ENCODE measurements at regions not wholly inside any gene's neighbourhood (a gene's known extent, or its start where the extent isn't known, plus 50 kb on each side); places are given as distances from the start of the nearest gene placed in this dataset.

DNA sequence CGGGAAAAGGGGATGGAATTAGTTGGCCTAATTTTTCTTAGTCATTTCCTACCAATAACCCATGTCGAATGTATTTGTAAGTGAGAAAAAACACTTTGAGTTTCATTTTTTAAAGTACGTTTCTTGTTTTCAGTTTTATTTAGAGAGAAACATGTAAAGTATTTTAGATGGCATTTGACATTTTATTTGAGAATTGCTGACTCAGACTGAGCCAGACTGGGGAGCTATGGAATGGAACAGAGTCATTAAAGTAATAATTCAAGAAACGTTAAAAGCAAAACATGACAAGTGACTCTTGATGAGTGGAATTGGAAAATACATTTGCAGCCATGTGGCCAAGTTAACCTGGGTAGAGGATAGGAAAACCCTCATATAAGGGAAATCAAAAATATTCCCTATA is 286.1 kb upstream of the NPSR1 start:
- H3K9me3 ChIP-seq (replicated peaks; ENCODE audit: control insufficient read depth, insufficient read depth, low read depth, low read length): no peaks in the 10 kb centered on the region; the same call in 1 of the 2 replicates
- no peaks in the 10 kb centered on the region for H3K36me3 ChIP-seq (ENCODE audit: control insufficient read depth, insufficient read depth, low read length)
- H3K27me3 ChIP-seq (ENCODE audit: control insufficient read depth in 2 of 2, insufficient read depth in 2 of 2, low read length in 2 of 2): no peaks in the 10 kb centered on the region
- WGBS (ENCODE audit: insufficient coverage, low coverage, missing lambda C conversion rate): 0% methylated on average over 4 of the region's 4 CpGs
- no peaks in the 10 kb centered on the region for H3K4me1 ChIP-seq (replicated peaks in 1 of 2; ENCODE audit: control insufficient read depth in 2 of 2, insufficient read depth in 2 of 2, low read length in 2 of 2)
- no peak overlapping the region for H2AFZ ChIP-seq (ENCODE audit: low read depth, low read length)
- in situ Hi-C loops (cut with MboI) (no loop called here), intact Hi-C loops (cut with micrococcal nuclease) (no loop called here)
- no peaks in the 10 kb centered on the region for H3K79me2 ChIP-seq (ENCODE audit: control insufficient read depth, insufficient read depth, low read length)
- no peaks in the 10 kb centered on the region for H3K9me1 ChIP-seq (ENCODE audit: control insufficient read depth, insufficient read depth, low read length)
- ChIA-PET POLR2A (no interaction called here), CTCF (ENCODE audit: low intra/inter-chr PET ratio) (no interaction called here)
- H3K9ac ChIP-seq (ENCODE audit: insufficient read depth in 1 of 2, low read depth in 2 of 2, low read length in 2 of 2): no peak overlapping the region
- TF ChIP-seq ZNF12 (CRISPR knock-in tag; IDR thresholded peaks at IDR 0.05): no peak
- TF ChIP-seq, protein P1, sequence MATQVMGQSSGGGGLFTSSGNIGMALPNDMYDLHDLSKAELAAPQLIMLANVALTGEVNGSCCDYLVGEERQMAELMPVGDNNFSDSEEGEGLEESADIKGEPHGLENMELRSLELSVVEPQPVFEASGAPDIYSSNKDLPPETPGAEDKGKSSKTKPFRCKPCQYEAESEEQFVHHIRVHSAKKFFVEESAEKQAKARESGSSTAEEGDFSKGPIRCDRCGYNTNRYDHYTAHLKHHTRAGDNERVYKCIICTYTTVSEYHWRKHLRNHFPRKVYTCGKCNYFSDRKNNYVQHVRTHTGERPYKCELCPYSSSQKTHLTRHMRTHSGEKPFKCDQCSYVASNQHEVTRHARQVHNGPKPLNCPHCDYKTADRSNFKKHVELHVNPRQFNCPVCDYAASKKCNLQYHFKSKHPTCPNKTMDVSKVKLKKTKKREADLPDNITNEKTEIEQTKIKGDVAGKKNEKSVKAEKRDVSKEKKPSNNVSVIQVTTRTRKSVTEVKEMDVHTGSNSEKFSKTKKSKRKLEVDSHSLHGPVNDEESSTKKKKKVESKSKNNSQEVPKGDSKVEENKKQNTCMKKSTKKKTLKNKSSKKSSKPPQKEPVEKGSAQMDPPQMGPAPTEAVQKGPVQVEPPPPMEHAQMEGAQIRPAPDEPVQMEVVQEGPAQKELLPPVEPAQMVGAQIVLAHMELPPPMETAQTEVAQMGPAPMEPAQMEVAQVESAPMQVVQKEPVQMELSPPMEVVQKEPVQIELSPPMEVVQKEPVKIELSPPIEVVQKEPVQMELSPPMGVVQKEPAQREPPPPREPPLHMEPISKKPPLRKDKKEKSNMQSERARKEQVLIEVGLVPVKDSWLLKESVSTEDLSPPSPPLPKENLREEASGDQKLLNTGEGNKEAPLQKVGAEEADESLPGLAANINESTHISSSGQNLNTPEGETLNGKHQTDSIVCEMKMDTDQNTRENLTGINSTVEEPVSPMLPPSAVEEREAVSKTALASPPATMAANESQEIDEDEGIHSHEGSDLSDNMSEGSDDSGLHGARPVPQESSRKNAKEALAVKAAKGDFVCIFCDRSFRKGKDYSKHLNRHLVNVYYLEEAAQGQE (IDR thresholded peaks at IDR 0.05; ENCODE audit: borderline replicate concordance): no peak
- TF ChIP-seq, protein P1 (CRISPR knock-in tag; IDR thresholded peaks at IDR 0.05; ENCODE audit: low read depth): no peak
- TF ChIP-seq ZNF316 (IDR thresholded peaks at IDR 0.05): peak; percentile 6; the same call in 1 of the 2 replicates
- TF ChIP-seq, protein P2, sequence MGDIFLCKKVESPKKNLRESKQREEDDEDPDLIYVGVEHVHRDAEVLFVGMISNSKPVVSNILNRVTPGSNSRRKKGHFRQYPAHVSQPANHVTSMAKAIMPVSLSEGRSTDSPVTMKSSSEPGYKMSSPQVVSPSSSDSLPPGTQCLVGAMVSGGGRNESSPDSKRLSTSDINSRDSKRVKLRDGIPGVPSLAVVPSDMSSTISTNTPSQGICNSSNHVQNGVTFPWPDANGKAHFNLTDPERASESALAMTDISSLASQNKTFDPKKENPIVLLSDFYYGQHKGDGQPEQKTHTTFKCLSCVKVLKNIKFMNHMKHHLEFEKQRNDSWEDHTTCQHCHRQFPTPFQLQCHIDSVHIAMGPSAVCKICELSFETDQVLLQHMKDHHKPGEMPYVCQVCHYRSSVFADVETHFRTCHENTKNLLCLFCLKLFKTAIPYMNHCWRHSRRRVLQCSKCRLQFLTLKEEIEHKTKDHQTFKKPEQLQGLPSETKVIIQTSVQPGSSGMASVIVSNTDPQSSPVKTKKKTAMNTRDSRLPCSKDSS (IDR thresholded peaks at IDR 0.05; ENCODE audit: low read depth, partially characterized antibody): no peak
- TF ChIP-seq PCBP1 (IDR thresholded peaks at IDR 0.05; ENCODE audit: low read depth, low read length, poor library complexity, severe bottlenecking): no peak
- peak; percentile 24; the same call in 1 of the 2 replicates for TF ChIP-seq MAFK (IDR thresholded peaks at IDR 0.05; ENCODE audit: low read length)
- DNase-seq (ENCODE audit: extremely low read depth in 1 of 4, low spot score in 3 of 4) (no peak), FAIRE-seq (no peak), ATAC-seq (no peak)
- no peak overlapping the region for H3K27ac ChIP-seq (ENCODE audit: extremely low read depth, low read depth, low read length)
- BruUV-seq (replicated peaks): no TSS peak
- H3K4me3 ChIP-seq: no peak overlapping the region
- no peak overlapping the region for H3K4me2 ChIP-seq (ENCODE audit: insufficient read depth, low read length)
- no peaks in the 10 kb centered on the region for H4K20me1 ChIP-seq (replicated peaks; ENCODE audit: control insufficient read depth, insufficient read depth, low read length)
